AG10803 (cell line): ENCODE measurements at regions not wholly inside any gene's neighbourhood (a gene's known extent, or its start where the extent isn't known, plus 50 kb on each side); places are given as distances from the start of the nearest gene placed in this dataset.

Experiments
- DNase-seq: peaks from one replicate; pipeline ENCODE4 v3.0.0; 2010; ENCODE audit warnings: low read depth
- H3K4me3 ChIP-seq: 2 replicates; pipeline ENCODE4 v1.5.1; 2011; ENCODE audit warnings: mild to moderate bottlenecking, low read length, control low read depth
- TF ChIP-seq, protein P1 (sequence below): conservative IDR thresholded peaks from 2 replicates; pipeline ENCODE4 v1.5.1; 2011; ENCODE audit warnings: mild to moderate bottlenecking, low read length, control low read depth, inconsistent platforms

GRCh38 chr11:111089759-111090158, 155.8 kb upstream of the POU2AF2 start:
- TF ChIP-seq, protein P1, sequence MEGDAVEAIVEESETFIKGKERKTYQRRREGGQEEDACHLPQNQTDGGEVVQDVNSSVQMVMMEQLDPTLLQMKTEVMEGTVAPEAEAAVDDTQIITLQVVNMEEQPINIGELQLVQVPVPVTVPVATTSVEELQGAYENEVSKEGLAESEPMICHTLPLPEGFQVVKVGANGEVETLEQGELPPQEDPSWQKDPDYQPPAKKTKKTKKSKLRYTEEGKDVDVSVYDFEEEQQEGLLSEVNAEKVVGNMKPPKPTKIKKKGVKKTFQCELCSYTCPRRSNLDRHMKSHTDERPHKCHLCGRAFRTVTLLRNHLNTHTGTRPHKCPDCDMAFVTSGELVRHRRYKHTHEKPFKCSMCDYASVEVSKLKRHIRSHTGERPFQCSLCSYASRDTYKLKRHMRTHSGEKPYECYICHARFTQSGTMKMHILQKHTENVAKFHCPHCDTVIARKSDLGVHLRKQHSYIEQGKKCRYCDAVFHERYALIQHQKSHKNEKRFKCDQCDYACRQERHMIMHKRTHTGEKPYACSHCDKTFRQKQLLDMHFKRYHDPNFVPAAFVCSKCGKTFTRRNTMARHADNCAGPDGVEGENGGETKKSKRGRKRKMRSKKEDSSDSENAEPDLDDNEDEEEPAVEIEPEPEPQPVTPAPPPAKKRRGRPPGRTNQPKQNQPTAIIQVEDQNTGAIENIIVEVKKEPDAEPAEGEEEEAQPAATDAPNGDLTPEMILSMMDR, result no peak
- no peak for DNase-seq
- no peak overlapping the region for H3K4me3 ChIP-seq

- TF ChIP-seq, protein P1, result no peak
- no peak for DNase-seq
- no peak overlapping the region for H3K4me3 ChIP-seq
These were observed 156.6 kb upstream of the POU2AF2 start for GRCh38 chr11:111088847-111089355.

GRCh38 chr11:111086058-111086457, 159.5 kb upstream of the POU2AF2 start:
- no peak for DNase-seq
- TF ChIP-seq, protein P1, result no peak

GRCh38 chr11:111082664-111083063, 162.9 kb upstream of the POU2AF2 start:
- TF ChIP-seq, protein P1, result no peak
- DNase-seq, result no peak
- no peak overlapping the region for H3K4me3 ChIP-seq

More at GRCh38 chr11:111086058-111086457, 159.5 kb upstream of the POU2AF2 start:
- H3K4me3 ChIP-seq, result no peak overlapping the region

GRCh38 chr11:111081021-111081511, 164.5 kb upstream of the POU2AF2 start:
- DNase-seq, result no peak
- TF ChIP-seq, protein P1, result no peak

DNA sequence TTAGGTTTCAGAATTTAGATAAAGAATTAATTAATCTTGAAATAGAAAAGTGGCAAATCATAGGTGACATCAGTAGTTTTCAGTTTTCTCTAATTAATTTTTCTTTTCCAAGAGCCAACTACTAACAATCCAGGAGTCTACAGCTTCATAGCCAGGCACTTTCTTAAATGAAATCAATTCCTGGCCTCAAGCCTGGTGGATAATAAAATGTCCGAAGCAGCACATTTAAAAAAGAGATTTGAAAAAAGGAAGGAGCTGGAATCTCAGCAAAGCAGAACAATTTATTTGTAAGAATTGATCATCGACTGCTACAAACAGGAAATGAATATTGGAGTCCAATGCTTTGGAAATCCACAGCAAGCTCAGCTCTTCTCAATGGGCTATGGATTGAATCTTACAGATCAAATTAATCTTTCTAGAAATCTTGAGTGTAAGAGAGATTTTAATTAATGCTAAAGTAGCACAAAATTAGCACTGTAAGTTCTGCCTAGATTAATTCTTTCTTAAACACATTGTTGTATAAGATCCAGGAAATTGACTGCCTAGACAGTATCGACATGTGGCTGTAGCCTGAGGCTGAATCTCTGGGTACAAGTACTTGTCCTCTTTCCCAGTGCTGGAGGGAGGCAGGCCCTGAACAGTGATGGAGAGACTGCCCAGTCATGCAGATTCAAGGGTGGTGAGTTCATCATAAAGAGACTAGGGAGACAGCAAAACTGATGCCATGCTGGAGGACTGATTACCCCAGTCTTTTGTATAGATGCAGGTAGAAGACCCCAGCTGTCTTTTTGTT, 167.8 kb upstream of the POU2AF2 start:
- no peak overlapping the region for H3K4me3 ChIP-seq
- DNase-seq, result no peak
- TF ChIP-seq, protein P1, result no peak

More at GRCh38 chr11:111081021-111081511, 164.5 kb upstream of the POU2AF2 start:
- no peak overlapping the region for H3K4me3 ChIP-seq

DNA sequence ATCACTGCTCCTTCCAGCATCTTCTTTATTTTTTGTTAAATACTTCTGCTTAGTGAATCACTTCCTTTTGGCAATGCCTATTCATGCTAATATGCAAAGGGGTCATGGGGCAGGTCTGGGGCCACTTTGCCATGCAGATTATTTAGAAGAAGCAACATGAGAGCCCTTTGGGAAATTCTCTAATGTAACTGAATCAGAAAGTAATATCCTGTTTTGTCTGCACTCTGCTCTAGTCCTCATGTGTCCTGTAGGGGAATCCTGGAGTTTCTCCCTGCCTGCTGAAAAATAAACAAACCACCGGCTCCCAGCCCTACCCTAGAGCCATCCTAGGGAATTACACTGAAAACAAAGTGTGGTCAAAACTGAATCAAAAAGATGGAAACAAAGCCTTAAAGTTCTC, 176.5 kb upstream of the POU2AF2 start:
- DNase-seq, result no peak
- TF ChIP-seq, protein P1, result no peak
- H3K4me3 ChIP-seq, result no peak overlapping the region
